ENCODE measurements at regions not wholly inside any gene's neighbourhood (a gene's known extent, or its start where the extent isn't known, plus 50 kb on each side); places are given as distances from the start of the nearest gene placed in this dataset.

DNA sequence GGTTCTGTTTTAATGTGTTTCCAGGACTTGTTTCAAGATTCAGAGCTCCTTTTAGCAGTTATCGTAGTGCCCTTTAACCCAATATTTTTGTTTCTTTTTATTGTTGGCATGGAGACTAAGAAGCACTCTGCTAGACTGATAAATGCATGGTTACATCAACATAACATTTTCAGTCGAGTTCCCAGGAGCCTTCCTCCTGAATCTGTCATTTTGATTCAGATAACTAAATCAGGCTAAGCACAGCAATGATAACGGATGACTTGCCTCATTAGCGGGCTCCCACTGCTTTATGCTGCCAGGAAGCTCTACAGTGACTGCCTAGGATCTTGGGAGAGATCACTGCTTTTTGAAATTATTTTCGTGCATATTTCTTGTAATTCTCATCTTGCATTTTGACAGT, 772.8 kb upstream of the GJE1 start:
- DNase-seq: no peak

DNA sequence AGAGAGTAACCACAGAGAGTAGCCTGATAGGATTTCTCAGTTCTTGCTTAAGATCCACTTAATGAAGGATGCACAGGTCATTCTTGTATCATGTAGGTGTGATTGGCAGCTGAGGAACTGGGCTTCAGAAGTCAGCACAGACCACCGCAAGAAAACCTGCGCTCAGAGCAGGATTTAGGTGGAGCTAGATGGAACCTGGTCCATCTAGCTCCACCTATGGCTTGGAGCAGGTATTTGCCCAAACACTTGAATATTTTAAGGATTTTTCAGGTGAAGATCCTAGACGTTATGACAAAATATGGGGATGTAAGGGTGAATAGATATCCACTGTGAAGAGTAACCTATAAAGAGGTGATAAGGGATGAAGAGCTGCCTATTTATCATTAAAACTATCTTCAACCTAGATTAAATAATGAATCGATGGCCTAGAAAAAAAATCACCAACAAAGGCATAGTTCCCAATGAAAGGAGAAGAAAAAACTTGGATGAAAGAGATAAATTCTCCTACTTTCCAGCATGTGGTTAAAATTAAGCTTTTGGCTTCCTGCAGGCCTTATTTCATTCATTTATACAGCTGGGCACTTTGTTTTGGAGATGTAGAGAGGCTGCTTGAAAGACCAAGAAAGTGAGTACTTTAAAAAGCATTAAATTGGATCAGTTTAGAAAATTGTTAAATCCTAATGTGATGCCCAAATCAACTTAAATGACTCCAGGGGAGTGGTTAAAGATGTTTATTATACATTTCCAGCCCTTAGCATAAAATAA, 778.4 kb upstream of the GJE1 start:
- DNase-seq: no peak

DNA sequence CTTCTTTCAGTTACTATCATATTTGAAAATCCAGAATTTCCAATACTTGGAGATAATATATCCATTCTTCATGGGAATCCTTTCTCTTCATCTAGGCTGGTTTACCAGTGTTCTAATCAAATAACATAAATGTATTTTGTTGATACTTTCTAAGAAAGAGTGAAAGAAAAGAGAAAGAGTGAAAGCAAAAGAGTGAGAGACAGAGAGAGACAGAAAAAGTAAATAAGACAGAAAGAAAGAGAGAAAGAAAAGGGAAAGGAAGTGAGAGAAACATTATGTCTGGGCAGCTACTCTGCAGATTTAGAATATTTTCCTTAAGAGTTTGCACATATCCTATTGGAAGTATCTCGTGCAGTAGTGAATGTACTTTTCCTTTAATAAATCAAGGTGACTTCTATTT, 781.0 kb upstream of the GJE1 start:
- no peak for DNase-seq

GRCh38 chr6:141349710-141350109, 783.0 kb upstream of the GJE1 start:
- no peak for DNase-seq

DNA sequence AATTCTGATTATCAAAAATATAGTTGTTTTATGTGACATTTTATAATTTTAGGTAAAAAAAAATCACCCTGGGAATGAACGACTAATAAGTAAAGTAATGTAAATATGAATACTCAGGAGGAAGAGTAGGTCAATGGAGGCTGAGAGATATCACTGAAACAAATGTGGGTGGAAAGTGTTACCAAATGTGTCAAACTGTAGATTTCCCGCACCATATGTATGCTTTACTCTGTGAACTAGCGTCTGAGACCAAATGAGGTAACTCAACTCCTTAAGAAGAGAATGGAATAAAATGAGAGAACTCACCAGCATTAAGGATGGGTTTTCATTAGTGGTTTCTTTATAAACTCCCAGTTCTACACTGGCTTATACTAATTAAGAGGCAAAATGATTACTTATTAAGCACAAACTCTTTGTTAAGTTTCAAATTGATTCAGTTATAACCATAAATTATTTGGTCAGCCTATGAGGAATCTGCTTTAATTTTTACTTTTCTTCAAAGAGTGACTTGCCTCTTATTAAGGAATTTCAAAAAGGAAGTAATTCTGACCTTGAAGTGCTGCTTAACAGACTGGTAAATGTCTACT, 784.7 kb upstream of the GJE1 start:
- DNase-seq: no peak

DNA sequence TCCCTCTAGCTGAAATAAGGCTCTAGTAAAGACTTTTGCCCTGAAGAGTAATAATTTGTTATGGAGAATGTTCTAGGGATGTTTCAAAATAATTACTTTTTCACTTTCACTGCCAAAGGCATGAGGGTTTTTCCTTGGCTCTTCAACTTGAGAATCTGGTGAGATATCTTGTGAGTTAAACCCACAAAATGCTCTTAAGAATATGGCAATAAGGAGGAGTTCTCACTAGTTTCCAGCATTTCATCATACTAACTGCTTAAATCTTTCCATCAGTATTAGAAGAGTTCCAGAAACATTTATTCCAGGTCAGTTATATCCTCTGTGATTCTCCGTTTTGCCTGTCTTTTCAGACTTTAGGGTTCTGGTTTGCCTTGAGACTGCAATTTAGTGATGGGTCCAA, 785.6 kb upstream of the GJE1 start:
- no peak for DNase-seq

DNA sequence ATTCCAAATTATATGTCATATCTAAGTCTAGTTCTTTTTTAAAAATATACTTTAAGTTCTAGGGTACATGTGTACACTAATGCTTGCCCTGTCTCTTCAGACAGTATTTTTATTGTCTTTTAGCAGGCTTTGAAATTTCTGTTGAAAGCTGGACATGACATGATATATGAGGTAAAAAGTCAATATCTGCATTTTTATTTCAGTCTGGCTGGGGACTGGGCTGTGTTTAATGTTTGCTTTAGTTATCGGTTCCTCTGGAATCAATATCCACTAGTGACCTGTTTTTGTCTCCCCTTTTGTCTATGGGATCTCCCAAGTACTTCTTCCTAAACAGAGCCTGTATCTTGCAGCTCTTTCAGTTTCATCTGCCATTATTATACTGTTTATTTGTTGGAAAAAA, 786.2 kb upstream of the GJE1 start:
- no peak for DNase-seq

- DNase-seq: no peak
These were observed 795.5 kb upstream of the GJE1 start for GRCh38 chr6:141337191-141337590.

- DNase-seq: no peak
These were observed 797.0 kb upstream of the GJE1 start for GRCh38 chr6:141335477-141336273.

- no peak for DNase-seq
These were observed 805.8 kb upstream of the GJE1 start for GRCh38 chr6:141326925-141327324.

DNA sequence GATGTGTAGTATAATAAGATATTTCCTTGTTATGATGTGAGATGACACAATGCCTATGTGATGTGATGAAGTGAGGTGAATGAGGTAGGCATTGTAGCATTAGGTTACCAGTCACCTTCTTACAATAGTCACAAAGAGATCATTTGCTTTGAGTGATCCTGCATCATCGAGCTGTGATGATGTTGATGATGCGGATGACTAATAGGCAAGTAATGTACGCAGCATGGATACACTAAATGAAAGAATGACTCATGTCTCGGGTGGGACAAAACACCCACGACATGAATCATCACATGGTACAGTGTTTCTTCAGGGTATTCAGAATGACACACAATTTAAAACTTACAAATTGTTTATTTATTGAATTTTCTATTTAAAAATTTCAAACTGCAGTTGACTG, 806.3 kb upstream of the GJE1 start:
- DNase-seq: no peak

- DNase-seq: no peak
These were observed 811.0 kb upstream of the GJE1 start for GRCh38 chr6:141321493-141322347.

GRCh38 chr6:141316236-141316635, 816.5 kb upstream of the GJE1 start:
- no peak for DNase-seq

GRCh38 chr6:141313986-141314385, 818.7 kb upstream of the GJE1 start:
- DNase-seq: no peak

- DNase-seq: no peak
These were observed 823.4 kb upstream of the GJE1 start for GRCh38 chr6:141309295-141309694.

- DNase-seq: no peak
These were observed 825.3 kb upstream of the GJE1 start for GRCh38 chr6:141307309-141307998.

DNA sequence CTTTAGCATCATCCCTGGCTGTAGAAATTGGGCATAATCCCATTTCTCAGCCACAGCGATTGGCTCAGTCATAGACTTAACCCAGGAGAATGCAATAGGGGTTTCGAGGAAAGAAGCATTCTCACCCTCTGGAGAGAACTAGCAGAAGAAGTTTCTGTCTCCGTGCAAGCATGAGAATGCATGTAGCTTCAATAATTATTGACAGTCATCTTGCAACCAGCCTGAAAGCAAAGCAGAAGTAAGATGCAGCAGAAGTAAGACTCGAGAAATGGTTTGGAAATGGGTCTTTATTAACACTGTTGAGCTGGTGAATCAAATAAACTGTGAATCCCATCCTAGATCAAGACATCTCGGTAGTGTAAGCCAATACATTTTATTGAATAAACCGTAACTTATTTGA, 828.8 kb upstream of the GJE1 start:
- DNase-seq: no peak

- DNase-seq: no peak
These were observed 830.9 kb upstream of the GJE1 start for GRCh38 chr6:141301779-141302178.

DNA sequence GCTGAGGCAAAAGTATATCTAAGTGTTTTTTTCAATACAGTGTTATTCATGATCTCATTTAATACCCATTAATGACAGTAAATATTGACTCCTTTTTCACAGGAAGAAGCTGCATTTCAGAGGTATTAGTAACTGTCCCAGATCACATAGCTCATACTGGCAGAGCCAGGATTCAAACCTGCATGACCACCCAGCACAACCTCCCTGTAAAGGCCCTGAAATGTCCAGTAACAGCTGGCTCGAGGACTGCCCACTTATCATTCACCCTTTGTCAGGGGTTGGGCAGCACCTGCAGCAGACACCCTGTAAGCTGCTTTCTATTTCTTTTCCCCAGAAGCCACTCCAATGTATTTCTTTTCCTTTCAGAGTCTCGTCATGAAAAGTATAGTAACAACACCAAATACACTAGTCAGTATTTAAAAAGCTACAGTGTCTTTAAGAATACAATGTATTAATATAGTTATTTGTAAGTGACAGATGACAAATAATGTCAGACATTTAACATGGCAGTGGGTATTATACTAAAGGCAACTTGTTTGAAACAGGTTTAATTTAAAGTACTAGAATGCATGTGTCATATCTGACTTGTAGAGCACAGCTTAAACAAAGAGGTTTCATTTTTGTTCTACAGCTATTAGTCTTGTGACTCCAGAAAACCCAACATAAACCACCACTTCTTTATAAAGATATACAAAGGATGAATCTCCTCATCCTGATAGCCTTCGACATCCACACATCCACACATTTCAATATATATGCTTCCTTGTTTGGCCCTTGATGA, 841.6 kb upstream of the GJE1 start:
- no peak for DNase-seq

DNA sequence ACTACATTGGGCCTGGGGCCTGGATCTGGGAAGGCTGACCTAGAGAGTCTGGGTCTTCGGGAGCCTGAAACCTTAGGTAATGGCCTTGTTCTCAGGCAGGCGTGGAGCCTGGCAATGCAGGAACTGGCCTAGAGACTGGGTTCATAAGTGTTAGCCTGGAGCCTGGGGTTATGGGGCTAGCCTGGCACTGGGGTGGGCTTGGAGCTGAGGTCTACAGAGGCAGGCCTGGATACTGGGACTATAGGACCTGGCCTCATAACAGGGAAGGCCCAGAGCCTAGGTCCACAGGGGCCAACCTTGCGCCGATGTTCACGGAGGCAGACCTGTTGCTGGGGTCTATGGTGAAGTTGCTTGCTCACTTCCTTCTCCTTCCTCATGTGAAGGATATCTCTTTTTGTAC, 843.8 kb upstream of the GJE1 start:
- no peak for DNase-seq

- no peak for DNase-seq
These were observed 850.5 kb upstream of the GJE1 start for GRCh38 chr6:141282263-141282662.

DNA sequence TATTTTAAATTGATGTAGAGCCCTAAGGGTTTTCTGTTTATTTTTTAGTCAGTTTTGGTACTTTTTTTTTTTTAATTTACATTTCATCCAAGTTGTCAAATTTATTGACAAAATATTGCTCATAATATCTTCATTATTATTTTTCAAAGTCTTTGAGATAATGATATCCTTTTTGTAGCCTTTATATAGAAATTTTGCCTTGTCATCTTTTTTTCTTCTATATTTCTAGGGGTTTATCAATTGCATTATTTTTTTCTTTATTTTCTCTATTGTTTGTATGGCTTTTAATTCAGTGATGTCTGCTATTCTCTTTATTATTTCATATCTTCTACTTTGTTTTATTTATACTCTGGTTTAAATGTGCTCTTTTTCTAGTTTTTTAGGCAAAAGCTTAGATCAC, 863.0 kb upstream of the GJE1 start:
- no peak for DNase-seq

Measured in NCI-H2029 treated with DMSO at 0.1 percent for 48 hours (cell line).